ENCODE measurements at regions not wholly inside any gene's neighbourhood (a gene's known extent, or its start where the extent isn't known, plus 50 kb on each side); places are given as distances from the start of the nearest gene placed in this dataset.
A peak's percentile ranks its signal among the peaks of the same experiment; 100 is the strongest.
"Not testable (repeated sequence)": the region's sequence is repeated elsewhere in the genome, so short reads cannot be mapped to it uniquely, and the experiment has no call there.

GRCh38 chrX:151042842-151043241, 59.7 kb downstream of the HMGB3 start:
- no peak for DNase-seq

DNA sequence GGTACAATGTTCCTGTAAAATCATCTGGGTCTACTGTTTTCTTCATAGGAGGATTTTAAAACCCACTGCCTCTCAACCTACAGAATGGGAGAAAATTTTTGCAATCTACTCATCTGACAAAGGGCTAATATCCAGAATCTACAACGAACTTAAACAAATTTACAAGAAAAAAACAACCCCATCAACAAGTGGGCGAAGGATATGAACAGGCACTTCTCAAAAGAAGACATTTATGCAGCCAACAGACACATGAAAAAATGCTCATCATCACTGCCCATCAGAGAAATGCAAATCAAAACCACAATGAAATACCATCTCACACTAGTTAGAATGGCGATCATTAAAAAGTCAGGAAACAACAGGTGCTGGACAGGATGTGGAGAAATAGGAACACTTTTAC, 83.2 kb downstream of the HMGB3 start:
- DNase-seq, result not testable (repeated sequence)

- DNase-seq, result no peak
These were observed 90.6 kb downstream of the HMGB3 start for GRCh38 chrX:151073767-151074166.

- no peak for DNase-seq
These were observed 95.4 kb upstream of the GPR50 start for GRCh38 chrX:151081016-151081415.

GRCh38 chrX:151082077-151082948, 94.1 kb upstream of the GPR50 start:
- peak; percentile 14 for DNase-seq

- DNase-seq, result no peak
These were observed 91.9 kb upstream of the GPR50 start for GRCh38 chrX:151084454-151084853.

DNA sequence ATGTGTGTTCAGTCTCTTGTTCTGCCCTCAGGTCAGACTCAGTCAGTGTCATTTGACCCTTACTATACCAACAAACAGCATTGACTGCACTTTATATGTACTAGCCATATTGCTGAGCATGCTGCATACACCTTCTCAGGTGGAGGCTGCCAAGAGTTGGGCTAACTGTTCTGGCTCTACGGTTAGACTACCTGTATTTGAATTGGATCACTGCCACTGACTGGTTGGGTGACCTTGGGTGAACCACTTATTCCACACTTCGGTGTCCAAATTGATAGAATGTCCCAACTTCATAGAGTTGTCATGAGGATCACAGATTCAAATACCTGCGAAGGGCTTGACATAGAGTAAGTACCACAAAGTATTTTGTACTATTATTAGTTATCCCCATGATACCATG, 91.2 kb upstream of the GPR50 start:
- DNase-seq, result no peak

GRCh38 chrX:151088221-151088620, 88.2 kb upstream of the GPR50 start:
- no peak for DNase-seq

GRCh38 chrX:151099001-151099400, 77.4 kb upstream of the GPR50 start:
- DNase-seq, result no peak

DNA sequence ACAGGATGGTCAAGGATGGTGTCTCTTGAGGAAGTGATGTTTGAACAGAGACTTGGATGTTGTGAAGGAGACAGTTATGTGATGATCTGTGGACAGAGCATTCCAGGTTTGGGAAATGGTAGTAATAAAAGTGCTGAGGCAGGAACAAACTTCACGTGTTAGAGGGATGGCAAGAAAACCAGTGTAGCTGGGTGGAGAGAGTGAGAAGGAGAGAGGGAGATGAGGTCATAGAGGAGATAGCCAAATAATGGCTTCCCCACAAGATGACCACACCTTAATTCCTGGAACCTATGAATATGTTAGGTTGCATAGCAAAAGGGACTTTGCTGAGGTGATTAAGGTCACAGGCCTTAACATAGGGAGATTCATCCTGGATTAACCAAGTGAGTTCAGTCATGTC, 75.6 kb upstream of the GPR50 start:
- DNase-seq, result no peak

GRCh38 chrX:151113200-151113599, 63.2 kb upstream of the GPR50 start:
- DNase-seq, result not testable (repeated sequence)
